ENCODE measurements at regions not wholly inside any gene's neighbourhood (a gene's known extent, or its start where the extent isn't known, plus 50 kb on each side); places are given as distances from the start of the nearest gene placed in this dataset.

- DNase-seq (ENCODE audit: low spot score), result no peak
These were observed 87.1 kb downstream of the ADRB2 start for GRCh38 chr5:148913493-148913892.

DNA sequence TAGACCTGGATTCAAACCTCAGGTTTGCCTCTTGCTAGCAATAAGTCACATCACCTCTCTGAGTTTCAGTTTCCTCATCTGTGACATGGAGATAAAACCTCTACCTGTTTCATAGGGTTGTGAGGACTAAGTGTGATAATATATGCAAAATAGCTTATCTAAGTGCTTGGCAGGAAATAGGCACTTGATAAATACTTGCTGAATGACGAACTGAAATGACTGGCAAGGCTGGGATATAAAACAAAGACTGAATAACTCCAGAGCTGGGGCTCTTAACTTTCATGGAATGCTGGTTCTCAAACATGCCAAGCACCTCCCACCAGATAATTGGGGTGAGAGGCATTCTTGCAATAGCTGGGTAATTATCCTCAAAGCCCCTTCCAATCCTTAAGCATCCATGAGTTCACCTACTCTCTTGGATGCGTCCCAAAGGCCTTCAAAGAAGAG is 87.6 kb downstream of the ADRB2 start:
- peak; percentile 79 for DNase-seq (ENCODE audit: low spot score)

DNA sequence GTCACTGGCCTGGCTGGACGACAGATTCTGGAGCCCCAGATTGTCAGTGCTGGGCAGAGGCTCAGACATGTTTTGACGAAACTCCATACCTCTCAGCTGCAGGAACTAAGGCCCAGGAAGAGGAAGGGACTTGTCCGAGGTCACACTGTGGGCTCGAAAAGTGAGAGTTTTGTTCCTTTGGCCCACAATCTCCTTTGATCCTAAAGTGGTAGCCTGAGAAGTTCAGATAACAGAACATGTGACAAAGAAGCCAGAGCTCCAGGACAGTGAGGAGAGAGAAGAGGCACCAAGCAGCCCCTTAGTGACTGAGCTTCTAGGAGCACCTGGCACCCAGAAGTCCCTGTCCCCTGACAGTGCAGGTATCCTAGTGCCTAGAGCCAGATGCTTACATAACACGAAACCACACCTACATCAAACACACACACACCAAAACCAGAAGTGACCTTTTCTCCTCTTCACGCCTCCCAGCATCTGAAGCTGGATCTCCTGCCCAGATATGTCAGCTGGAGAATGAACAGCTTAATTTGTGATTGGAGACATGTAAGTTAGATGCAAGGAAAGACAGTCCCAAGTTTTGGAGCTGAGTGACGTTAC is 88.9 kb downstream of the ADRB2 start:
- no peak for DNase-seq (ENCODE audit: low spot score)

DNA sequence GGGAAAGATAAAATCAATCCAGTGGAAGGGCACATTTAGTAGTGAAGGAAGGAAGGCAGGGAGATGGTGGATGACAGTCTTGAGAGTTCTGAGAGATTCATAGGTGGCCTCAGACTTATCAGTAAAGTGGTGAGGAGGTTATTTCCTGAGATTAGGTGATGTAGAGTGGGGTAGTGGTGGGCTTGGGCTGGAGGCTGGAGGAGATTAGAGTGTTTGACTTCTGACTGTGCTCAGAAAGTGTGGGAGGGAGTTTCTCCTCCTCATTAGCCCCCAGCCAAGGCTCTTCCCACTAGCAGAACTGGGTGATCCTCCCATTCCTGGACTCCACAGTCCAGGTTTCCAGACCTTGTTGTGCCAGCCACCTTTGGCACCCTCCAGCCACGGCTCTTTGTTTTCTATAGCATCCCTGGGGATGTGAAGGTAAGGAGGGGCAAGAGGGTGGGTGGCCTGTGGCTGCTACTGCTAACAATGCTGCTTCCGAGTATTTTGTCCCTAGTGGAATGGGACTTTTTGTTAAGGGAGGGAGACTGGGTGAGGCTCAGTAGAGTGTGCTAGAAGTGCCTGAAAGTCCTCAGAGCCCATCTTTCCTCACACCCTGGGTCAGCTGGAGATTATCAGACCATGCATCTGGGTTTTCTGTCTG is 94.4 kb downstream of the ADRB2 start:
- no peak for DNase-seq (ENCODE audit: low spot score)

DNA sequence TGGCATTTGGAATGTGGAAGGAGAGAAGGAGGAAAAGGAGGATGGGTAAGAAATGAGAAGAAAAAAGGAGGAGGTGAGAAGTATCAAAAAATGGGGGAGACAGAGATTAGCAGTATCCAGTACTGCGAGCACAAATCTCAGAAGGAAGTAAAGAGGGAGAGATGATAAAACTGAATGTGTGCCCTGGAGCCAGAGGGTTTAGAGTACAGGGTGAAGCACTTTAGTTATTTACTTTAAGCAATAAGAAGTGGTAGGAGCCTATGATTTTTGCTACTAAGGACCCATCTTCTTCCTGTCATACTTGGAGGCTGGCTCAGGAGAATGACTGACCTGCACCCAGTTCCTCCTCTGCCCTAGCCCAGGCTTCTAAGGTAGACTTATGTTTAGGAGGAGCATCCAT is 94.9 kb downstream of the ADRB2 start:
- no peak for DNase-seq (ENCODE audit: low spot score)

GRCh38 chr5:148922606-148923005 is 96.2 kb downstream of the ADRB2 start:
- DNase-seq (ENCODE audit: low spot score), result no peak

DNA sequence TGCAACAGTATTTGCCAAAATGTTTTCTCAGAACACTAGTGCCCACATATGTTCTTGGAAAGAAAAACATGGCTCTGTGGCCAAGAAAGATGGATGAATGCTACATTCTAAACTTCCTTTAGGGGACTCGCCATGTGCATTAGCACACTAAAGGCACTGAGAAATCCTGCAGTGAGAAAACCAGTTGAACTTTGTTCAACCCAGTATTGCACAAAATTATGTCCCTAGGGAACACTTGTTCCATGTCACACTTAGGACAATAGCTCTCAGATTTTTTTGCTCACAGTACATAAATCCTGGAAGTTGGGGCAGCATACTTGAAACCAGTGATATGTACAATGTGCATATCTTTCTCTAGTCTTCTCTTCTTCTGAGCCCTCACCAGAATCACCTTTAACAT is 96.6 kb downstream of the ADRB2 start:
- DNase-seq (ENCODE audit: low spot score), result no peak

GRCh38 chr5:148924817-148925216 is 98.4 kb downstream of the ADRB2 start:
- DNase-seq (ENCODE audit: low spot score), result no peak

DNA sequence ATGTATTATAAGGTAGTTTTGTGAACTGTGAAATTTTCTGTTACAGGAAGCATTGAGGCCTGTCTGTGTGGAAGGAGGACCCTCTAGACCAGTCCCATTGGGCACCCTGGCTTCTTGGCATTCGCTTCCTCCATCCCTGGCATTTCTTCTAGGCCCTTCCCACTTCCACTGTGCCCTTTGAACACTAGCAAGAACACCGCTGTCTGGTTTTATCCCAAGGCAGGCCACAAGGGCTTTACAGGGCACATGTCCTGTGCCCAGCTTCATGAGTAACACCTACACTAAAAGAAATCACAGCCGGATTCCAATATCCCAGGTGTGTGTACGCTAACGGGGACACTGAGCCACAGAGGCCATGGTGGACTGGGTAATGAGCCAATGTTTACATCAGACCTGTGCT is 99.8 kb downstream of the ADRB2 start:
- DNase-seq (ENCODE audit: low spot score), result no peak

DNA sequence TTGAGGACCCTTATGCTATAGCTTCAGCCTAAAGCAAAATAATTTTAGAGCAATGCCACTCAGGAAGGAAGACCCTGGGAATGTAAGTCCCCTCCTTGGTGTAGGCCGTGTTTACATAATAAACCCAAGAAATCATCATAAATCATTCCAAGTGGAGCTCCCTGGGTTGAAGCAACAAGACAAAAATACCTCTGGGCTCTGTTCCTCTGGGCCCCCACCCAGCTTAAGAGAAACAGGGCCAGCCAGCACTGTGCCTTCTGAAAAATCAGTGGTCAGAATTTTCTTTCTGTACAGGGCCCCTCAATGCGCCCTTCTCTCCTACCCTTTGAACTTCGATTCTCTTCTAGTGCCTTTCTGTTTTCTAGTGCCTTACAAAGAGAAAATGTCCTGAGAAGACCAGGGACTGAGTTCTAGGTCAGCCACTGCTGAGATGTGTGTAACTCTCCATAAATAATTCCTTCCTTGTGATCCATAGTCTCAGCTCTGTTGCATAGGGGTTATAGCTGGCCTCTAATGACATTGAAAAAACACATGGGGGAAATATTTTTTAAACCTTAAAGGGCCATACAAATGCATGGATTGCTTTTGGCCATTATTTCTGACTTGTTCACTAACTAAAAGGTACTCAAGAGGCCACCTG is 101.0 kb downstream of the ADRB2 start:
- DNase-seq (ENCODE audit: low spot score), result no peak

- DNase-seq (ENCODE audit: low spot score), result peak; percentile 20
These were observed 101.7 kb downstream of the ADRB2 start for GRCh38 chr5:148928141-148928540.

DNA sequence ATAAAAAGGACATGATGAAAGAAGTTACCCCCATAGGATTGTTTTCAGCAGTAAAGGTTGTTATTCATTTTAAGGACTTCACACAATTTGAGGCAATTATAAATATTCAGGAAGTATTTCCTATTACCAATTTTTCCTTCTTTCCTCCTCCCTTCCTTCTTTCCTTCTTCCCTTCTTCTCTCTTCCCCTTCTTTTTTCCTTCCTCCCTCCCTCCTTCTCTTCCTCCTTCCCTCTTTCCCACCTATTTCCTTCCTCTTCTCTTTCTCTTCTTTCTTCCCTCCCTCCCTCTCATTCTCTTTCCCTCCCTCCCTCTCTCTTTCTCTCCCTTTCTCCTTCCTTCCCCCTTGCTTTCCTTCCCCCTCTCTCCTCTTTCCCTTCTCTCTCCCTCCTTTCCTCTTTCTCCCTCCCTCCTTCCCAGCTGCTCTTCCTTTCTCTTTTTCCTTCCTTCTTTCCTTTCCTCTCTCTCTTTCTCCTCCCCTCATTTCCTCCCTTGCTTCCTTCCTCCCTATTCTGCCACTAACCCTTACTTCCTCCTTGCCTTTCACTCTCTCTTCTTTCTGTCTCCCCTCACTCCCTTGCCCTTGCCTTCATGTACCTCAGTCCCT is 105.1 kb downstream of the ADRB2 start:
- no peak for DNase-seq (ENCODE audit: low spot score)

GRCh38 chr5:148932355-148932935 is 106.0 kb downstream of the ADRB2 start:
- peak; percentile 40 for DNase-seq (ENCODE audit: low spot score)

DNA sequence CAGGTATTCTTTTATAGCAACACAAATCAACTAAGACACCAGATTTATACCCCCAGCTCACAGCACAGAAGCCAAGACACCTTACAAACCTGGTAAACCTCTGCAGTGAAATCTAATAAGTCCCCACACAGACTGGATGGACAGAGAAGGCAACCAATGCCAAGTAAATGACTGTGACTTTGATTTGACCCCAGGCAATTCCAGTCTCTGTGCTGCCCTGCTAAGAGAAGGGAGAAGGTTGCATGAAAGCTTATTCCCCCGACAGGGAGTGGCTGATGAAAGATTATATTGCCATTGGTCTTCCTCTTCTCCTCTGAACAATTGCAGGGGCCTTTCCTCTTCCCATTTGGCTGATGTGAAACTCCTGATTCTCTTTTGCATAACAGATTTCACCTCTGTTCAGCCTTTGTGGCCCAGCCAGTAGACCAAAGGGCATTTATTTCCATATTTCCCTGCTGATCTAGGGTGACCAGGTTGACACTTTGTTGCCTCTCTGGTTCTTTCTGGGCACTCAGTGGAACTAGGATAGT is 107.6 kb downstream of the ADRB2 start:
- DNase-seq (ENCODE audit: low spot score), result no peak

- no peak for DNase-seq (ENCODE audit: low spot score)
These were observed 108.5 kb downstream of the ADRB2 start for GRCh38 chr5:148934895-148935400.

GRCh38 chr5:148937239-148937638 is 110.8 kb downstream of the ADRB2 start:
- DNase-seq (ENCODE audit: low spot score), result no peak

DNA sequence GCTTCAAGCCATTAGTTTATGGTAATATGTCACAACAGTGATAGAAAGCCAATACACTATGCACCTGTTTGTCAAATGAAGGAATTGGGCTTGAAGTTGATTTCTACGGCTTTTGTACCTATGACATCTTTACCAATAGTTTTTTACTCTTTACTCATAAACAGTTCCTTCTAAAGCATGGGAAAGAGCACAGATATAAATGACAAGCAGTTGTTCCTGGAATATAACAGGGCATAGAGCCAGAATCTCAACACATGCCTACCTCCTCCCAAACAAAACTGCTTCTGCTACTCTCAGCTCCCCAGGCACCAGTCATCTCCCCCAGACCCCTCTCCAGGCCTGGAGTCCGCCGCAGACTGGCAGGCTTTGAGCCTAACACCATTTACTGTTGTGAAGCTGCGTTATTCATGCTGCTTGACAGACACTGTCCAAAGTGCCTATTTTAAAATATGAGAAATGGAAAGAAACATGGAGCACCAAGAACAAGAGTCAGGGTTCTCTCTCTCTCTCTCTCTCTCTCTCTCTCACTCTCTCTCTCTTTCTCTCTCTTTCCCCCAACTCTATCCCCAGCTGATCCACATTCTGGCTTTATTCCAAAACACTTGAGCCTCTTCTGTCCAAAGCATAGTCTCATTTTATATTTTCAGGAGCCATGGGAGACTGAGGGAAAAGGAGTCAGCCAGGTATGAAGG is 111.6 kb downstream of the ADRB2 start:
- DNase-seq (ENCODE audit: low spot score), result no peak

- no peak for DNase-seq (ENCODE audit: low spot score)
These were observed 112.1 kb downstream of the ADRB2 start for GRCh38 chr5:148938522-148938882.

DNA sequence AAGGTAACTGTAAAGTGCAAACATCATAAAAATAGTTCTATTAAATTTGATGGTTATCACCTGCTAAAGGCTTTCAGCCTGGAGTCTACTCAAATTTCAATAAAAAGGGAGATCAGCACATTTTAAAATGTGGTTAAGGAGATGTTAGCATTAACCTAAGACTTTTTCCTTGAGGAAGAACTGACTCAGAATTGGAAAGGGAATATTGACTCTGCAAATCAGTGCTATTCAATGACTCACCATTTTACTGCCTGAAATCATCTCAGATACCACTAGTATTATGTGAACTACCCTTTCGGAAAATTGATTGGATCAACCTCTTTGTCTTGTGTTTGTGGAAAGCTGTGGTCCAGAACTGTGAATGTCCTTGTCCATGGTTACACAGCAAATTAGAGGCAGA is 113.3 kb downstream of the ADRB2 start:
- DNase-seq (ENCODE audit: low spot score), result peak; percentile 38

DNA sequence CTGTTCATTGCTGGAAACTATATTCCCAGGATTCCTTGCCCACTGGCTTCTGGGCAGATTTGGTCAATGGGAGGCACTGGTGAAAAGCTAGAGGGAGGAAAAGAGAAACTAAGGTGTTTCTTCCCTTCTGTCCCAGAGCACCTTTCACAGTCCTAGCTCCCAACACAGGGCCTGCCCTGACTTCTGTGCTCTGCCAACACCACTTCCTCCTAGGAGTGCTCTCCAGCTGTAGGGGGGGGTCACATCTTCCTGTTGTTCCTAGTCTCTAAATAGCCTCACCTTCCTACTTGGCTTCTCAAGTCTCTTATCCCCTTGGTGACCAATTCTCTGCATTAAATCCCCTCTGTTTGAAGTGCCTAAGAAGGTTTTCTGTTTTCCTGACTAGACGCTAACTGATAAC is 115.4 kb downstream of the ADRB2 start:
- DNase-seq (ENCODE audit: low spot score), result no peak

DNA sequence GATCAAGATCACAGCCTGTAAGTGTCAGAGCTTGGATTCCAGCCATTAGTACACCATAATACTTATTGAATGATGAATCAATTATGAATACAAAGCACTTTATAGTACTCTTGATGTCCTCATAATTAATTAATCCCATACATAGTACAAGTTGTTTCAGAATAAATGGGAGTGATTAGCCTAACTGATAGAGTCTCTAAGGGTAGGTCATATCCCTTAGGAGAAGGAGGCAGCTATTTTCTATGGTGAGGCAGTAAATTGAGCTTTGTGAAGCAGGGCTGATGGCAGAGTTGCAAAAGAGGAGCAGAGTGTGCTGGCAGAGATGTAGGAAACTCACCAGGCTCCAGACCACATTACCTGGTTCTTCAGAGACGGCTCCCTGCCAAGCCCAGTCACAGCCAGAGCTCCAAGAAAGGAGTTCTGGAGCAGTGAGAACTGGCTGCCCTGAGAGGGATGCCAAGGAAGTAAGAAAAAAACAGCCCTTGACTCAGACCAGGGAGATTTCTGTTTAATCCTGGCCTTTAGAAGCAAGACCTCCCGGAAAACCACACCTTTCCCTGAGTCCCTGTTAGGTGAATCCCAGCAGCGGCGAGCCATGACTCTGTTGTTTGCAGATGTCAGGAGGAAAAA is 112.9 kb downstream of the SH3TC2 start:
- no peak for DNase-seq (ENCODE audit: low spot score)
